ENCODE measurements at regions not wholly inside any gene's neighbourhood (a gene's known extent, or its start where the extent isn't known, plus 50 kb on each side); places are given as distances from the start of the nearest gene placed in this dataset.

GRCh38 chr10:1894912-1895311 is 157.6 kb upstream of the ADARB2 start:
- no peak overlapping the region for H2AK5ac ChIP-seq (ENCODE audit: low read length, severe bottlenecking)
- H2BK12ac ChIP-seq (ENCODE audit: low read length in 2 of 2) = no peak overlapping the region
- no peaks in the 10 kb centered on the region for H3K4me1 ChIP-seq (ENCODE audit: control insufficient read depth, insufficient read depth, low read depth, low read length)
- H4K8ac ChIP-seq (ENCODE audit: low read length) = no peak overlapping the region
- H3K9ac ChIP-seq (ENCODE audit: low read length) = no peak overlapping the region
- H3K27me3 ChIP-seq (ENCODE audit: control insufficient read depth in 1 of 2, insufficient read depth in 1 of 2, low read length in 2 of 2) = no peaks in the 10 kb centered on the region
- no peak overlapping the region for H3K23ac ChIP-seq (ENCODE audit: low read length in 2 of 2)
- no peak overlapping the region for H2BK5ac ChIP-seq (ENCODE audit: low read depth, low read length, poor library complexity, severe bottlenecking)
- no peak overlapping the region for H3K14ac ChIP-seq (ENCODE audit: low read length in 2 of 2)
- H2BK15ac ChIP-seq (ENCODE audit: low read depth, poor library complexity, severe bottlenecking) = no peak overlapping the region
- no peak overlapping the region for H2BK120ac ChIP-seq (ENCODE audit: low read depth, low read length)
- no peak overlapping the region for H3K4ac ChIP-seq (ENCODE audit: low read depth in 1 of 2, low read length in 2 of 2)
- H2AFZ ChIP-seq (ENCODE audit: low read depth, low read length) = no peak overlapping the region
- H3K27ac ChIP-seq (ENCODE audit: low read length, poor library complexity, severe bottlenecking) = no peak overlapping the region
- H3K9me3 ChIP-seq (ENCODE audit: control insufficient read depth, low read length) = peaks cover 10% of the 10 kb centered on the region
- 94% methylated on average over 4 of the region's 4 CpGs for WGBS
- H3K4me3 ChIP-seq (ENCODE audit: insufficient read depth in 1 of 2, low read depth in 1 of 2, low read length in 2 of 2) = no peak overlapping the region
- no peak for DNase-seq
- H4K91ac ChIP-seq (ENCODE audit: low read length) = no peak overlapping the region
- no peaks in the 10 kb centered on the region for H3K36me3 ChIP-seq (ENCODE audit: control insufficient read depth in 1 of 2, insufficient read depth in 2 of 2, low read depth in 1 of 2, low read length in 2 of 2)
- no peak overlapping the region for H3K18ac ChIP-seq (ENCODE audit: low read depth in 1 of 2, low read length in 2 of 2)
- no peak overlapping the region for H3K4me2 ChIP-seq (ENCODE audit: low read length, poor library complexity, severe bottlenecking)
- no peaks in the 10 kb centered on the region for H3K79me1 ChIP-seq (replicated peaks; ENCODE audit: low read length, poor library complexity, severe bottlenecking)

GRCh38 chr10:1893941-1894340 is 156.6 kb upstream of the ADARB2 start:
- no peak overlapping the region for H2BK120ac ChIP-seq (ENCODE audit: low read depth, low read length)
- no peak overlapping the region for H3K18ac ChIP-seq (ENCODE audit: low read depth in 1 of 2, low read length in 2 of 2)
- no peak overlapping the region for H2BK5ac ChIP-seq (ENCODE audit: low read depth, low read length, poor library complexity, severe bottlenecking)
- H2BK12ac ChIP-seq (ENCODE audit: low read length in 2 of 2) = no peak overlapping the region
- no peak overlapping the region for H3K4ac ChIP-seq (ENCODE audit: low read depth in 1 of 2, low read length in 2 of 2)
- H2AK5ac ChIP-seq (ENCODE audit: low read length, severe bottlenecking) = no peak overlapping the region
- no peak overlapping the region for H3K27ac ChIP-seq (ENCODE audit: low read length, poor library complexity, severe bottlenecking)
- WGBS = 89% methylated on average over 3 of the region's 9 CpGs
- no peaks in the 10 kb centered on the region for H3K79me1 ChIP-seq (replicated peaks; ENCODE audit: low read length, poor library complexity, severe bottlenecking)
- no peak for DNase-seq
- H3K14ac ChIP-seq (ENCODE audit: low read length in 2 of 2) = no peak overlapping the region
- H3K9me3 ChIP-seq (ENCODE audit: control insufficient read depth, low read length) = peaks cover 10% of the 10 kb centered on the region
- no peak overlapping the region for H3K23ac ChIP-seq (ENCODE audit: low read length in 2 of 2)
- no peak overlapping the region for H3K9ac ChIP-seq (ENCODE audit: low read length)
- H3K4me3 ChIP-seq (ENCODE audit: insufficient read depth in 1 of 2, low read depth in 1 of 2, low read length in 2 of 2) = no peak overlapping the region
- no peak overlapping the region for H3K4me2 ChIP-seq (ENCODE audit: low read length, poor library complexity, severe bottlenecking)
- H2AFZ ChIP-seq (ENCODE audit: low read depth, low read length) = no peak overlapping the region
- H2BK15ac ChIP-seq (ENCODE audit: low read depth, poor library complexity, severe bottlenecking) = no peak overlapping the region
- H3K36me3 ChIP-seq (ENCODE audit: control insufficient read depth in 1 of 2, insufficient read depth in 2 of 2, low read depth in 1 of 2, low read length in 2 of 2) = no peaks in the 10 kb centered on the region
- H3K4me1 ChIP-seq (ENCODE audit: control insufficient read depth, insufficient read depth, low read depth, low read length) = no peaks in the 10 kb centered on the region
- H4K8ac ChIP-seq (ENCODE audit: low read length) = no peak overlapping the region
- no peak overlapping the region for H4K91ac ChIP-seq (ENCODE audit: low read length)
- no peaks in the 10 kb centered on the region for H3K27me3 ChIP-seq (ENCODE audit: control insufficient read depth in 1 of 2, insufficient read depth in 1 of 2, low read length in 2 of 2)

GRCh38 chr10:1886039-1886438 is 148.7 kb upstream of the ADARB2 start:
- DNase-seq = no peak
- H2BK120ac ChIP-seq (ENCODE audit: low read depth, low read length) = no peak overlapping the region
- H2AK5ac ChIP-seq (ENCODE audit: low read length, severe bottlenecking) = no peak overlapping the region
- no peak overlapping the region for H3K4me3 ChIP-seq (ENCODE audit: insufficient read depth in 1 of 2, low read depth in 1 of 2, low read length in 2 of 2)
- no peak overlapping the region for H4K91ac ChIP-seq (ENCODE audit: low read length)
- H2AFZ ChIP-seq (ENCODE audit: low read depth, low read length) = no peak overlapping the region
- H3K79me1 ChIP-seq (replicated peaks; ENCODE audit: low read length, poor library complexity, severe bottlenecking) = no peaks in the 10 kb centered on the region
- no peaks in the 10 kb centered on the region for H3K36me3 ChIP-seq (ENCODE audit: control insufficient read depth in 1 of 2, insufficient read depth in 2 of 2, low read depth in 1 of 2, low read length in 2 of 2)
- no peak overlapping the region for H2BK5ac ChIP-seq (ENCODE audit: low read depth, low read length, poor library complexity, severe bottlenecking)
- no peak overlapping the region for H2BK15ac ChIP-seq (ENCODE audit: low read depth, poor library complexity, severe bottlenecking)
- H4K8ac ChIP-seq (ENCODE audit: low read length) = no peak overlapping the region
- H3K23ac ChIP-seq (ENCODE audit: low read length in 2 of 2) = no peak overlapping the region
- no peak overlapping the region for H3K4ac ChIP-seq (ENCODE audit: low read depth in 1 of 2, low read length in 2 of 2)
- H3K27ac ChIP-seq (ENCODE audit: low read length, poor library complexity, severe bottlenecking) = no peak overlapping the region
- no peak overlapping the region for H3K9ac ChIP-seq (ENCODE audit: low read length)
- no peaks in the 10 kb centered on the region for H3K4me1 ChIP-seq (ENCODE audit: control insufficient read depth, insufficient read depth, low read depth, low read length)
- no peak overlapping the region for H2BK12ac ChIP-seq (ENCODE audit: low read length in 2 of 2)
- no peaks in the 10 kb centered on the region for H3K27me3 ChIP-seq (ENCODE audit: control insufficient read depth in 1 of 2, insufficient read depth in 1 of 2, low read length in 2 of 2)
- no peak overlapping the region for H3K4me2 ChIP-seq (ENCODE audit: low read length, poor library complexity, severe bottlenecking)
- no peak overlapping the region for H3K14ac ChIP-seq (ENCODE audit: low read length in 2 of 2)
- H3K9me3 ChIP-seq (ENCODE audit: control insufficient read depth, low read length) = peaks cover 24% of the 10 kb centered on the region
- no peak overlapping the region for H3K18ac ChIP-seq (ENCODE audit: low read depth in 1 of 2, low read length in 2 of 2)
- WGBS = 100% methylated on average over 1 of the region's 1 CpG

GRCh38 chr10:1882728-1883127 is 145.4 kb upstream of the ADARB2 start:
- H3K9ac ChIP-seq (ENCODE audit: low read length) = no peak overlapping the region
- no peaks in the 10 kb centered on the region for H3K79me1 ChIP-seq (replicated peaks; ENCODE audit: low read length, poor library complexity, severe bottlenecking)
- H2BK12ac ChIP-seq (ENCODE audit: low read length in 2 of 2) = no peak overlapping the region
- DNase-seq = no peak
- no peak overlapping the region for H2AK5ac ChIP-seq (ENCODE audit: low read length, severe bottlenecking)
- no peak overlapping the region for H2BK120ac ChIP-seq (ENCODE audit: low read depth, low read length)
- no peak overlapping the region for H3K4me2 ChIP-seq (ENCODE audit: low read length, poor library complexity, severe bottlenecking)
- H2AFZ ChIP-seq (ENCODE audit: low read depth, low read length) = no peak overlapping the region
- H3K9me3 ChIP-seq (ENCODE audit: control insufficient read depth, low read length) = peaks cover 24% of the 10 kb centered on the region
- H3K14ac ChIP-seq (ENCODE audit: low read length in 2 of 2) = no peak overlapping the region
- H3K18ac ChIP-seq (ENCODE audit: low read depth in 1 of 2, low read length in 2 of 2) = no peak overlapping the region
- H3K27me3 ChIP-seq (ENCODE audit: control insufficient read depth in 1 of 2, insufficient read depth in 1 of 2, low read length in 2 of 2) = no peaks in the 10 kb centered on the region
- H4K8ac ChIP-seq (ENCODE audit: low read length) = no peak overlapping the region
- H2BK5ac ChIP-seq (ENCODE audit: low read depth, low read length, poor library complexity, severe bottlenecking) = no peak overlapping the region
- no peak overlapping the region for H3K23ac ChIP-seq (ENCODE audit: low read length in 2 of 2)
- 92% methylated on average over 2 of the region's 4 CpGs for WGBS
- no peak overlapping the region for H3K27ac ChIP-seq (ENCODE audit: low read length, poor library complexity, severe bottlenecking)
- no peak overlapping the region for H4K91ac ChIP-seq (ENCODE audit: low read length)
- no peak overlapping the region for H3K4ac ChIP-seq (ENCODE audit: low read depth in 1 of 2, low read length in 2 of 2)
- H3K36me3 ChIP-seq (ENCODE audit: control insufficient read depth in 1 of 2, insufficient read depth in 2 of 2, low read depth in 1 of 2, low read length in 2 of 2) = no peaks in the 10 kb centered on the region
- H3K4me1 ChIP-seq (ENCODE audit: control insufficient read depth, insufficient read depth, low read depth, low read length) = no peaks in the 10 kb centered on the region
- no peak overlapping the region for H2BK15ac ChIP-seq (ENCODE audit: low read depth, poor library complexity, severe bottlenecking)
- no peak overlapping the region for H3K4me3 ChIP-seq (ENCODE audit: insufficient read depth in 1 of 2, low read depth in 1 of 2, low read length in 2 of 2)

Data from mesenchymal stem cell (in vitro differentiated cells and primary cell).